HG03280 (cell line): ENCODE measurements at regions not wholly inside any gene's neighbourhood (a gene's known extent, or its start where the extent isn't known, plus 50 kb on each side); places are given as distances from the start of the nearest gene placed in this dataset.
"Not testable (repeated sequence)": the region's sequence is repeated elsewhere in the genome, so short reads cannot be mapped to it uniquely, and the experiment has no call there.

Experiments used
- ATAC-seq: cut with Tn5 transposase; IDR thresholded peaks from one replicate; pipeline ENCODE4 v1.9.1; 2021; ENCODE audit warnings: mild to moderate bottlenecking, moderate library complexity; ENCODE audit not compliant: unreplicated experiment

DNA sequence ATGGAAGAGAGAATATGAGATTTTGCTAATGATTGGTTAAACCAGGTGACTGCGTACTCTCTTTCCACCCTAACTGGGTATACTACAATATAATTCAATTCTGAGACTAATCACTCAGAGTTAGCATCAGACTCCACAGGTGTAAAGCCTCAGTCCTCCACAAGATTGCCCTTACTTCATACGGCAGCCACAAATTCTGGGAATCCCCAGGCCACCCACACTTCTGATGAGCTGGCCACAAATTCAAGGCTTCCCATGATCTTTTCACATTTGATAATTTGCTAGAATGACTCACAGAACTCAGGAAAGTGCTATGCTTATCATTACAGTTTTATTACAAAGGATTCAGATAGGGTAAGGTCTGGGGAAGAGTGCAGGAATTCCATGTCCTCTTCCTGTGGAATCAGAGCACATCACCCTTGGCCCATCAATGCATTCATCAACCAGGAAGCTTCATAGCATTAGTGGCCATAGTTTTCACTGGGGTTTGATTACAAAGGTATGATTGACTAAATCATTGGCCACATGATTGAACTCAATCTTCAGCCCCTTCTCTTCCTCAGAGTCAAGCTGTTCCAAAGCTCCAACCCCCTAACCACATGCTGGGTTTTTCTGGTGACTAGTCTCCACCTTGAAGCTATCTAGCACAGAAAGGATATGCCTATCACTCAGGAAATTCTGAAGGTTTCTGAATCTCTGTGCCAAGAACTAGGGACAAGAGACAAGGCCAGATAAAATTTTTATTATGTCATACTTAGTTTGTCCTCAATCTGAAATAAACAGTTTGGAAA, 131.7 kb downstream of the HHIPL2 start:
- no peak for ATAC-seq

DNA sequence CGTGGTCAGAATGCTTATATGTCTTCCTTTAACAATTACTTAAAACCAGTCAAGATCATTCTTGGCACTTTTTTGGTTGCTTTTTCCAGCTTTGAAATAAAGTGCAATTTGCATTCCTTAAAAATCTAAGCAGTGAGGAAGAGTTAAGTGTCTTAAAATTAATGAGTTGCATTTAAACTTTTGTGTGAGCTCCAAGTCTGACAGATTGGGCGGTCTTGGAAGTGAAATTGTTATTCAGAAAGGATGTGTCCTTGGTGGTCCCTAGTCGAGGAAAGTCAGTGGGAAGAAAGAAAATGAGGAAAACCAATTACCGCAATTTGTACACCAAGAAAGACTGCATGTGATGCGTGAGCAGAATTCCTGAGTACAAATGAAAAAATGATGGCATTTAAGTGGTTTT, 132.5 kb downstream of the HHIPL2 start:
- ATAC-seq, result no peak

DNA sequence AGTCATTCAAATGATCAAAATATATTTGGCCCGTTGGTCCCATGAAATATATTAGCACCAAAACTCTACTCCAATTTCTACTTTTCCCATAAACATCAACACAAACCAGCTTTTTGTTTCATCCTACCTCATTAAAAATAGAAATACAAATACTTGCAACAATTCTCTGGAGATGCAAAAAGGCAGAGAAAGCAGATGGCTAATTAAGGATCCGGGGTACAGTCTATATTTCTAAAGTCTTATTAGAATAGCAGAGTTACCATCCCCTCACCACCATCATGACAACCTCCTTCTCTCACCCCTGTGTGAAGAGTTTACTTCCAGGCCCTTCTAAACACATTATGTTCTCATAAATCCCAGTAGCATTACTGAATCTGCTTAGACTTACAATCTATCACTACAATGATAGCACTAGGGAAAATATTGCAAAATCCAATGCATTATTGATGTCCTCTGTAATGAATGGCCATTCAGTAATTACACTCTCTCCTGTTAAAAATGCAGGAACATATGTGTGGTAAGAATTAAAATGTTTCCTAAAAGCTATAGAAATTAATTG, 133.8 kb downstream of the HHIPL2 start:
- no peak for ATAC-seq

GRCh38 chr1:222413436-222413835, 134.5 kb downstream of the HHIPL2 start:
- no peak for ATAC-seq

- no peak for ATAC-seq
Observed at GRCh38 chr1:222404710-222405109, 143.2 kb downstream of the HHIPL2 start.

DNA sequence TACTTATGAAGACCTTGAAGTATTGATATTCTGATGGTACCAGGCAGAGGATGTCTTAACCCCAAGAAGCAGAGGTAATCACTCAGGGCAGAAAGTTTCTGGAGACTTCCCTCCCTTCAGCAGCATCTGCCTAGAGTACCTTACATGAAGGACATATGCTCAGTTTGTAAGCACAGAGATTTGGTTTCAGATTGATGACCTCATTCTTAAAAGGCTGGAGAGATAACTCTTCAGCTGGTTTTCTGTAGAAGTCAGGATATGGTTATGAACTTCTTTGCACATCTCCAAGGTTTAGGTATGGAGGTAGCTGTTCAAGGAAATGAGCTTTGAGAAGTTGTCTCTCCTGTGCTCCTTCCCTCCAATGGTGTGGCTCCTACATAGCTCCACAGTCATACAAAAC, 148.7 kb downstream of the HHIPL2 start:
- ATAC-seq, result no peak

GRCh38 chr1:222394224-222394623, 153.7 kb downstream of the HHIPL2 start:
- ATAC-seq, result no peak

- no peak for ATAC-seq
Observed at GRCh38 chr1:222392556-222392955, 155.3 kb downstream of the HHIPL2 start.

GRCh38 chr1:222390181-222390580, 157.7 kb downstream of the HHIPL2 start:
- no peak for ATAC-seq

- ATAC-seq, result no peak
Observed at GRCh38 chr1:222387007-222387814, 160.7 kb downstream of the HHIPL2 start.

GRCh38 chr1:222385955-222386354, 161.9 kb downstream of the HHIPL2 start:
- no peak for ATAC-seq

DNA sequence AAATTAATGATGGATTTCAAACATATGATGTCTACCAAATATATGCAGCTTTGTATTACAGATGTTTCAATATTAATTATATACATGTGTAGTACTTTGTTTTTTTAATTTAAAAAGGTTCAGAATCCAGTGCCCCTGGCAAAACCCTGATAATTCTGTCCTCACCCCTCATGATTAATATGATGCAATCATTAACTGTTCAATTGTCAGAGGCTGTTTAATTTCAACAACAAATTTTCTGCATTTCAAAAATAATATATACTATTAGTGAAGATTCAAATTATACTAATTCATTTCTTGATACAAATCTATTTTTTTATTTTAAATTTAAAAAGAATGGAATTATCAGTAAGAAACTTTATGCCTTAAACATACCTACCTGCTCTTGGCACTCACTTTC, 162.6 kb downstream of the HHIPL2 start:
- ATAC-seq, result no peak

DNA sequence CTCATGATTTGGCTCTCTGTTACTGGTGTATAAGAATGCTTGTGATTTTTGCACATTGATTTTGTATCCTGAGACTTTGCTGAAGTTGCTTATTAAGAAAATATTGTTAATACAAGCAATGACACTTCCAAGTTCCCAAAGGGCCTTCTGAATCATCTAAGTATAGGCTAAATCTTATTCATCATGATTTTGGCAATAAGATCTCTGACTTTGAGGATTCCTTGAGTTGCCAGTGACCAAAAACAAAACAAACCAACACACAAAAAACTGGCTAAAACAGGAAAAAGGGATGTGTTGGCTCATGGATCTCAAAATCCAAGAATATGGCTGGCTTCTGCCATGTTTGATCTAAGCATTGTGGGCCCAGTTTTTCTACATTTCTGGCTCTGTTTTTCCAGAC, 163.4 kb downstream of the HHIPL2 start:
- ATAC-seq, result no peak

DNA sequence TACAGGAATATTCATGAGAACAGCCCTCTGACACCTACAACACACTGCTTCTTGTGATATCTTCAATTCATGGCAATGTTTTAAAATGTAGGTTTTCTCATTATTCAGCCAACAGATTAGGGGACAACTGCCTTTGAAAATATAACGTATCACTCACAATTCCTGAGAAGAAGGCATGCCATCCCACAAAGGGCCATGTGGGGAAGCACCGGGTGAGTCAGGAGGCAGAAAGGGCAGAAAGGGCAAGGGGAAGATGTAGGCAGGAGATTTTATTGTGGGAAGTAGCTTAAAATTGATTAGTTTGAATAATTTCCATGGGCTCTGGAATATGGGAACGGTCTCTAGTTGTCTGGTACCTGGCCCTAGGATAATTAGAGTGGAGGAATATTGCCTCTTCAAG, 165.7 kb downstream of the HHIPL2 start:
- ATAC-seq, result no peak

- no peak for ATAC-seq
Observed at GRCh38 chr1:222377428-222378088, 170.3 kb downstream of the HHIPL2 start.

- ATAC-seq, result not testable (repeated sequence)
Observed at GRCh38 chr1:222376791-222377190, 171.1 kb downstream of the HHIPL2 start.

DNA sequence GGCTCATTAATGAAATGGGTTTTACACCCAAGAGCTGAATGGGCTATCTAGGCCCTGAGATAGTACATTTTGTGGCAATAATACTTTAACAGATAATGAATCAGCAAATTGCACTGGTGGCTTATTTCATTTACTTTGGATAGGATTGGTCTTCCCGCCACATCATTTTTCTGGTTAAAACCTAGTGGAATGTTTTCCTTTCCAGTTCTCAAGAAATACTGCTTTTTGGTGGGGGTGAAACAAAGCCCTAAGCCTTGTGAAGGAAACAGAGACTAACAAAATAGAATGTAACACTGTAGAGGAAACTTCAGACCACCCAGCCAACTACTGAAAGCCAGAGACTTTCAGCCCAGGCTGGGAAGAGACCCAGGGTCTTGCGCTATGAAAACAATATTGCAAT, 172.2 kb downstream of the HHIPL2 start:
- no peak for ATAC-seq

GRCh38 chr1:222373831-222374602, 173.9 kb downstream of the HHIPL2 start:
- no peak for ATAC-seq

DNA sequence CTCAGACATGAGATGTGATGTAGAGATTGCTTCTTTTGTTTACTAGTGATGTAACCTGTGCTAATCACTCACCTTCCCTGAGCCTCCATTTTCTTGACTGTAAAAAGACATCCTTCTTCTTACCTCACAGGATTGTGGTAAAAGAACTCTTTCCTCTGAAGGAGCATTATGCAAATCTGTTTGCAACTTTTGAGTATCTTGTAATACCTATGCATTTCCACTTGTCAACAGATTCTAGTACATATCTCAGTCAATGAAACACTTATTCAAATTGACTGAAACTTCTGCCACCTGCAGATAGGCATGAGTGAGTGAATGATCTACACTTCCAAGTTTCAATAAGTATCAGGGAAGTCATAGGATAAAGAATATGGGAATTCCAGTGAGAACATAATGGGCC, 174.7 kb downstream of the HHIPL2 start:
- peak; percentile 70 for ATAC-seq

DNA sequence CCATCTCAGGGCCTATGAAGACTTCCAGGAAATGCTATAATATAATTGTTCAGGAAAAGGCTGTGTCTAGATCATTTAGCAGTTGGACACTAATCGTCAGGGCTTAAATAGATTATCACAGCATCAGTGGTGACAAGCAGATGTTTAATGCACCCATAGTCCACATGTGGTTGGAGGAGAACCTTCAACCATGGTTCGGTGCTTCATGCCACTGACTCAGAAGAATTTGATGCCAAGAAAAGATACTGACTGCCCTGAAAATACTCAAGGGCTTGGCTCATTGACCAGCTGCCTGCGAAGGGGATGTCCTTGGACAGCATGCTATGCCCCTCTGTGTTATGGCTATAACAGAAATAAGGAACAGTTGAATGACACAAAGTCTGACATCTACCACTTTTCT, 175.7 kb downstream of the HHIPL2 start:
- no peak for ATAC-seq
